ENCODE measurements at regions not wholly inside any gene's neighbourhood (a gene's known extent, or its start where the extent isn't known, plus 50 kb on each side); places are given as distances from the start of the nearest gene placed in this dataset.

DNA sequence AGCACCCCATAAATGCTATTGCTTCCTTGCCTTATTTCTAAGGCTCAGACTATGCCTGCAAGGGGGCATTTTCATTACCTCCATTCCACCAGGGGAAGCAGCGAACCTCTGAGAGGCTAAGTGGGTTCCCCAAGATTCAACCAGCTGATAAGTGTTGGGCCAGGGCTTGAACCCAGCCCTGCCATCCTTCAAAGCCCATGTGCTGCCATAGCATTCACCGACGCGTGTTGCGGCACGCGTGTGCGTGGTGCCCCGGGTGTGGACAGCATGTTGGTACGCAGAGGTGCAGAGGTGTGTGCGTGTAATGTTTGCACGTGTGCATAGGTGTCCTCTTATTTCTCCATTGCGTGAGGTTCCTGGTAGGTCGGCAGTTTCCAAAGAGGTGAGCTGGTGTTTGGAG is 66.0 kb upstream of the PPARA start:
- Mint-ChIP-seq H3K4me1 (ENCODE audit: low read depth, unreplicated experiment) (peaks cover 44% of the 10 kb centered on the region), H3K27me3 (ENCODE audit: unreplicated experiment) (no peaks in the 10 kb centered on the region), H3K27ac (ENCODE audit: unreplicated experiment) (peak overlapping the region; percentile 98), H3K36me3 (ENCODE audit: insufficient read depth, unreplicated experiment) (peaks cover 95% of the 10 kb centered on the region), H3K4me3 (ENCODE audit: low read depth, unreplicated experiment) (peak overlapping the region; percentile 83), H3K9me3 (ENCODE audit: low read depth, unreplicated experiment) (no peaks in the 10 kb centered on the region)
- no peak for DNase-seq
- CTCF ChIA-PET: interaction anchor here (2.1 kb wide), 1 partner anchor 77 kb away, joined by 6 read pairs; no protein-coding TSS in a partner anchor
- TF ChIP-seq, protein P1, sequence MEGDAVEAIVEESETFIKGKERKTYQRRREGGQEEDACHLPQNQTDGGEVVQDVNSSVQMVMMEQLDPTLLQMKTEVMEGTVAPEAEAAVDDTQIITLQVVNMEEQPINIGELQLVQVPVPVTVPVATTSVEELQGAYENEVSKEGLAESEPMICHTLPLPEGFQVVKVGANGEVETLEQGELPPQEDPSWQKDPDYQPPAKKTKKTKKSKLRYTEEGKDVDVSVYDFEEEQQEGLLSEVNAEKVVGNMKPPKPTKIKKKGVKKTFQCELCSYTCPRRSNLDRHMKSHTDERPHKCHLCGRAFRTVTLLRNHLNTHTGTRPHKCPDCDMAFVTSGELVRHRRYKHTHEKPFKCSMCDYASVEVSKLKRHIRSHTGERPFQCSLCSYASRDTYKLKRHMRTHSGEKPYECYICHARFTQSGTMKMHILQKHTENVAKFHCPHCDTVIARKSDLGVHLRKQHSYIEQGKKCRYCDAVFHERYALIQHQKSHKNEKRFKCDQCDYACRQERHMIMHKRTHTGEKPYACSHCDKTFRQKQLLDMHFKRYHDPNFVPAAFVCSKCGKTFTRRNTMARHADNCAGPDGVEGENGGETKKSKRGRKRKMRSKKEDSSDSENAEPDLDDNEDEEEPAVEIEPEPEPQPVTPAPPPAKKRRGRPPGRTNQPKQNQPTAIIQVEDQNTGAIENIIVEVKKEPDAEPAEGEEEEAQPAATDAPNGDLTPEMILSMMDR (IDR thresholded peaks at IDR 0.05; ENCODE audit: unreplicated experiment): no peak
- no TSS peak for BruUV-seq (replicated peaks)
- intact Hi-C loops (cut with micrococcal nuclease; ENCODE audit: unreplicated experiment): loop anchor here (2.0 kb wide), 1 partner anchor 18 kb away; no protein-coding TSS in a partner anchor

DNA sequence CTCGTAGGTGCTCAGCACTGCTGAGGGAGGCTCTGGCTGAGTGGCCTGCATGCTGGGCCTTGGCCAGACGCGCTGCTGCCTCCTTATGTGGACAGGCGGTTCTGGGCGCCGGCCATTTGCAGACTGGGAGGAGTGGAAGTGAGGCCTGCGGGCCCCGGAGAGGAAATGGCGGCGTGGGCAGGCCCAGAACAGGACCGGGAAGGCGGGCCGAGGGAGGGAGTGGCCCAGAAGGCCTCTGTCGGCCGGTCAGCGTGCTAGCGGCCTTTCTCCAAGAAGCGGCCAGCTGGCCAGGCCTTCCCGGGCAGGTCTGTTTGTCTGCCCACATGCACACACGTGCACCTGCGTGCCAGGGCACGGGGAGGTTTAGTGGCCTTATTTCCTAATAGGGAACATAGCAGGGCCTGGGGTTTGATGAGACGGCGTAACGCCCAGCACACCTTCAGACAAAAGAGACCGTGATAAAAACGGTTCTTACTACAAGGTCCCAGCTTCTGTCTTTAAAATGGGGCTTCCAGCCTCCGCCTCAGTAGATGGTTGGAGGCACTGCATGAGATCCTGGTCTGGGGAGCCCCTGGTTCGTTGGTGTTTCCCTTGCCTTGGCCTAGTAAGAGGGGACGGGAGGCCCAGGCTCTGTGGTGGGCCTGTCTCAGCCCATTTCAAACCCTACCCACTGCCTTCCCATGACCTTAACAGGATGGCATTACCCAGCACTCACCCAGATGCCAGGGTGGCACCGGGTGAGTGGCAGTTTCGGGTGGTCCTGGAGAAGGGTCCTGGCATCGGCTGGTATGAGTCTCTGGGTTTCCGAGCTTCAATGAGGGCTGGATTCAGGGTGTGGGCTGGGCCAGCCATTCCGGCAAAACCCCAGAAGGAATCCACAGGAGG is 65.1 kb upstream of the PPARA start:
- peaks cover 46% of the 10 kb centered on the region for H3K4me1 Mint-ChIP-seq (ENCODE audit: low read depth, unreplicated experiment)
- TF ChIP-seq, protein P1 (IDR thresholded peaks at IDR 0.05; ENCODE audit: unreplicated experiment): no peak
- peak; percentile 81 for DNase-seq
- intact Hi-C loops (cut with micrococcal nuclease; ENCODE audit: unreplicated experiment): loop anchor here (2.0 kb wide), 1 partner anchor 18 kb away; no protein-coding TSS in a partner anchor
- H3K4me3 Mint-ChIP-seq (ENCODE audit: low read depth, unreplicated experiment): peak overlapping the region; percentile 83
- H3K9me3 Mint-ChIP-seq (ENCODE audit: low read depth, unreplicated experiment): no peaks in the 10 kb centered on the region
- CTCF ChIA-PET: interaction anchor here (0.9 to 2.1 kb wide), 2 partner anchors 12 to 78 kb away, joined by 3 to 6 read pairs; no protein-coding TSS in a partner anchor
- H3K27ac Mint-ChIP-seq (ENCODE audit: unreplicated experiment): peak overlapping the region; percentile 98
- H3K36me3 Mint-ChIP-seq (ENCODE audit: insufficient read depth, unreplicated experiment): peaks cover 97% of the 10 kb centered on the region
- H3K27me3 Mint-ChIP-seq (ENCODE audit: unreplicated experiment): no peaks in the 10 kb centered on the region
- TSS peak; percentile 74 for BruUV-seq (replicated peaks)

DNA sequence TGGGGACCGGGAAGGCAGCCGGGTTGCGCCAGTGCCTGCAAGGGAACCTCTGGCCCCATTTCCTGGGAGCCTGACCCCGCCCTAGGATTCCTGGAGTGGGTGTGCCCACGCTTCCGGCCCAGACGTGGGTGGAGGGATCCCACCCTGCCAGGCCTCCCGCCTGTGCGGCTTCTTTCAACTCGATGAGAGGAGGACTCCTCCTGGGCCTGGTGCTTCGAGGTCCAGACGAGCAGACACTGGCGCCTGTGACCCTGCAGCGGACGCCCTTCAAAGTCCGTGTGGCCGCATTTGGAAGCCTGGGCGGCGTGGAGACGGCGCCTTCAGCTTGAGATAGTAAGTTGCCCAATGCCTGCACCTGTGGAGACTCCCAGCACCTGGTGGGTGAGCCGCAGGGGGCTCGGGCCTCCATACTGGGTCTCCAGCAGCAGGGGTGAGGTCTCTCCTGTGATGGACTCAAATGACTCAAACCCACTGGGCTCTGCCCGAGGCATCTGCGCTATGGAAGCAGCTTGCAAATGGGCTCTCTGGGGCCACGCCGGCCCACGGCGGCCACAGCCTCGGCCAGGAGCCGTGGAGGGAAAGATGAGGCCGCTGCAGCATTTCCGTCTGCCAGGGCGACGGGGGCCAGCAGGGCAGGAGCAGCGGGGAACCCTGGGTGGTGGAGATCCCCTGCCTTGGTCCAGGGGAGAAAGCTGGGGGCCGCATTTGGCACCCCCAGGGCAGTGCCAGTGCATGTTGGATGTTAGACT is 64.3 kb upstream of the PPARA start:
- Mint-ChIP-seq H3K4me1 (ENCODE audit: low read depth, unreplicated experiment) (peaks cover 55% of the 10 kb centered on the region), H3K4me3 (ENCODE audit: low read depth, unreplicated experiment) (peak overlapping the region; percentile 83), H3K27ac (ENCODE audit: unreplicated experiment) (peak overlapping the region; percentile 98), H3K27me3 (ENCODE audit: unreplicated experiment) (no peaks in the 10 kb centered on the region), H3K36me3 (ENCODE audit: insufficient read depth, unreplicated experiment) (peaks cover 97% of the 10 kb centered on the region), H3K9me3 (ENCODE audit: low read depth, unreplicated experiment) (no peaks in the 10 kb centered on the region)
- DNase-seq: peak; percentile 88
- CTCF ChIA-PET: interaction anchor here (0.9 to 2.1 kb wide), 2 partner anchors 12 to 79 kb away, joined by 3 to 6 read pairs; no protein-coding TSS in a partner anchor
- no TSS peak for BruUV-seq (replicated peaks)
- intact Hi-C loops (cut with micrococcal nuclease; ENCODE audit: unreplicated experiment): loop anchor here (2.0 kb wide), 1 partner anchor 19 kb away; no protein-coding TSS in a partner anchor
- TF ChIP-seq, protein P1 (IDR thresholded peaks at IDR 0.05; ENCODE audit: unreplicated experiment): no peak

DNA sequence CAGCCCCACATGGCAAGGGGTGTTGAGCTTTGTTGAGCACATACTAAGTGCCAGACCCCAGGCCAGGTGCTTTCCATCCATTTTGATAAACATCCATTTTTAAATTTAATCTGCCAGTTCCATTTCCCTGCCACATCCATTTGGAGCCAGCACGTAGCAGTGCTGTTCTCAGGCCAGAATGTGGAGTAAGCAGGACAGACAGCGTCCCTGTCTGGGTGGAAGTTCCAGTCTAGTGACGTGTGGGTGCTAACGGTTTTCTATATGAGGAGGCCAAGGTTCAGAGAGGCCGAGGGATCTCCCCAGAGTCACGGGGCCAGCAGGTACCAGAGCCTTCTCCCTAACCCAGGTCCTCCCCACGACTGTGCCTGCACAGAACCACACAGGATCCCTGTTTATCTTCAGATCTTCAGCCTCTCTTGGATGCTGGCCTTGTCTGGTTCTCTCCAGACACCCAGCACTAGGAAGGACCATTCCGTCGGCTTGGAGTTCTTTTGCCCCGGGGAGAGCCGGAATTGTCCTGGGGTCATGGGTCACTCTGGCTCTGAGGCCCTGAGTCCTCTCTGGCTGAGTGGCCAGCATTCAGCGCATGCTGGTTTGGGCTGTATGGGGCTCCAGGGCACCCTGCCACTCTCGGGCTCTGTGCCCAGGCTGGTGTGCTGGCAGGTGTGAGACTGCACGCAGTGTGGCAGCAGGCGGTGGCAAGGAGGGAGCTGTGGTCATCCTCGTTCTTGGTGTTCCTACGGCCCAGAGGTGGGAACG is 63.6 kb upstream of the PPARA start:
- no TSS peak for BruUV-seq (replicated peaks)
- CTCF ChIA-PET: interaction anchor here (0.9 kb wide), 1 partner anchor 13 kb away, joined by 3 read pairs; no protein-coding TSS in a partner anchor

More for the DNA sequence above, 63.6 kb upstream of the PPARA start:
- TF ChIP-seq, protein P1 (IDR thresholded peaks at IDR 0.05; ENCODE audit: unreplicated experiment): no peak
- intact Hi-C loops (cut with micrococcal nuclease; ENCODE audit: unreplicated experiment): no loop called here
- no peak for DNase-seq
- Mint-ChIP-seq H3K4me3 (ENCODE audit: low read depth, unreplicated experiment) (peak overlapping the region; percentile 83), H3K27me3 (ENCODE audit: unreplicated experiment) (no peaks in the 10 kb centered on the region), H3K36me3 (ENCODE audit: insufficient read depth, unreplicated experiment) (peaks cover 97% of the 10 kb centered on the region), H3K9me3 (ENCODE audit: low read depth, unreplicated experiment) (no peaks in the 10 kb centered on the region), H3K27ac (ENCODE audit: unreplicated experiment) (peak overlapping the region; percentile 98), H3K4me1 (ENCODE audit: low read depth, unreplicated experiment) (peaks cover 62% of the 10 kb centered on the region)

Measured in Calu3 (cell line).